NCI-H2107 (cell line): ENCODE measurements at regions not wholly inside any gene's neighbourhood (a gene's known extent, or its start where the extent isn't known, plus 50 kb on each side); places are given as distances from the start of the nearest gene placed in this dataset.

ENCODE experiments used
- DNase-seq: peaks from one replicate; lab custom pipeline; 2025; lab: John Stamatoyannopoulos, UW

- no peak for DNase-seq
Measured at GRCh38 chr3:182464513-182465145, 328.7 kb upstream of the ATP11B start.

DNA sequence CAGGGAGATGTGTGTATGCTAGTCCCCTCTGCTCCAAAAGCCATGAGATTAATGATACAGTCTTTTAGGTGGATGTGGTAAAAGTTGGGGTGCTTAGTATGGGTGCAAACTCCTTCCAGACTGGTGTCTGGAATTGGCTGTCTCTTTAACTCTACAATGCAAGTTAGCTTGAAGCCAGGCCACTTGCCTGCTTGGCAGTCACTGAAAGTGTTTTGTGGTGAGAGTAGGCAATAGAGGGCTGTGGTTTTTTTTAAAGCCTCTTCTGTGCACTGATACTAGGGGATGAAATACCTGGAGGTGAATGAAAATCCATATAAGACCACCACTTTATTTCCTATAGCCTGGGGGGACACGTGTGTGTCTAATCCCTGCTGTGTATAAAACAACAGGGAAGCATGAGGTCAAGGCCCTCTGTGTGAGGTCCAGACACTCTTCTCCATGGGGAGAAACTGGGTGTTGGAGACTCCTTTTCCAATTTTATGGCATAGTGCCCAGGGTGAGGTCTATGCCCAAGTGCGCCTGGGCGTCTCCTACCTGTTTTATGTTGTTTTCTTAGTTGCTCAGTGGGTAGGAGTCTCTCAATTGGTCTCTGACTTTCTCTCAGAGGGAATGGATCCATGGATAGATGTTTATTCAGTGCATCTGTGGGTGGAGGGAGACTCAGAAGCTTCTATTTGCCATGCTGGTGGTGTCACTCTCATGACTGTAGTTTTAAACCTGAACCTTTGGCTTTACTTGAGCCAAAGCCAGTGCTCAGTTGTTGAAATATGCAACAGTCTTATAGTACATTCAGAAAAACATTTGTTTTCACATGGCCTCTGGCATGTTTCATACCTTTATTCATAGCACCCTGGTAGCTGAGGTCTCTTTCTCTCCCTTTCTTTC lies 327.8 kb upstream of the ATP11B start:
- peak; percentile 57 for DNase-seq

DNA sequence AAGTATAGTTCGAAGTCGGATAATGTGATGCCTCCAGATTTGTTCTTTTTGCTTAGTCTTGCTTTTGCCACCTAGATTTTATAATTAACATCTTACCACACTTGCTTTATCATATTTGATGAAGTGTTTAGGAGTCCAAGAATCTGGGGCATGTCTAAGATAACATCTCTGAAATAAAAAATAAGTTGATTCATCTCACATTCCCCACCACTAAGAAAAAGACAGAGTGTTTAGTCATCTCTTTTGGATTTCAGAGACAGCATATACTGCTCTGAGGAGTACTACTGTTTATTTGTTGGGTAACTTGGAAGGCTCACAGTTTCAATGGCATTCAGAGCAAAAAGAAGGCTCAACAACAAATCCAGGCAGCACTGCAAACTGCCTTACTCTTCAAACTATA lies 324.2 kb upstream of the ATP11B start:
- DNase-seq = no peak

DNA sequence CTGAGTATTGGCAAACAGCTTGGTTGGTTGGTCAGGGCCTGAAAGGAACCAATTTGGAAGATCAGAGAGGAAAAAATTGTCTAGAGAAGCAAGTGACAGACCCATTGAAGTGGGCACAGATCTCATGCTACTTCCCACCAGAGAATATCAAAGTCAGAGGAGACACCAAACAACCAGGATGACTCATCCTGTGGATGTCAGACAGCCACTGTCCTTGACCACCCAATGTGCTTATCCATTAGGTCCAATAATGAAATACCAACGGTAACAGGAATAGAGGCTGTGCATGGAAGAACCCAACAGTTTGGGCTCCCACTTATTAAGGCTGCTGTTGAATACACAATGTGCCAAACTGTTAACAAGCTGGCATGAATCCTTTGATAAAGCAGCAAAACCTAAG lies 323.1 kb upstream of the ATP11B start:
- DNase-seq = no peak

GRCh38 chr3:182473191-182473710 lies 320.1 kb upstream of the ATP11B start:
- no peak for DNase-seq

DNA sequence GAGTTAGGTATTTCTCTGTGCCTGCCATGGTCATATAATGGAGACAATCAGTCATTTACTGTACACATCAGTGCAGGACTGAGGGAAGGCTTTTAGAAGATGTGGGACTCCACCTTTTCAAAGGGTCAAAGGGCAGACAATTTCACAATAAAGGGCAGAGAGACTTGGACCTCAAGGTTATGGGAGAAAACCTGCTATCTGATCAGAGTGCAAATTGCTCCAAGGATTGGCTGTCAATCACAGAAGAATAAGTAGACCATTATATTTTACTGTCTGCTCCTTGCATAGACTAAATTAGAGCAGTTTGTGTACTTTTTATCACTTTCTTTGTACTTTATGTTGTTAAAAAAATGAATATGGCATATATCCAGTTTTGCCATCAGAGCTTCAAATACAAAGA lies 314.9 kb upstream of the ATP11B start:
- DNase-seq = no peak

GRCh38 chr3:182479419-182480336 lies 313.6 kb upstream of the ATP11B start:
- DNase-seq = no peak

- DNase-seq = no peak
Measured at GRCh38 chr3:182482705-182483104, 310.6 kb upstream of the ATP11B start.

- peak; percentile 89 for DNase-seq
Measured at GRCh38 chr3:182484682-182485081, 308.6 kb upstream of the ATP11B start.

DNA sequence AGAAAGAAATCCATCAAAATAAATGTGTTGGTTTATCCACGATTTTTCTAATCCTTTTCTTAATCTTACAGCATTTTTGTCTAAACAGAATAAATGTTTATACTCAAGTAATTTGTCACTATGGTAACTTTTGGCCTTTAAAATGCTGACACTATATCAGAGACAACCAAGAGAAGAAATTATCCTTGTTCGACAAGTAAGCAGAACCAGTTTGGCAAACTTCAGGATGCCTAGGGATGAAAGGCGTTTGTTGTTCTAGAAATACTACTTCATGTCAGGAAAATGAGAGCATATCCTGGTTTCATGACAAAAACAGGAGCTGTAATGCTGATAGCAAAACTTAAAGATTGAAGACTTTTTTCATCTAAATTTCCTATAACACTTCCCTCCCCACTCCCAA lies 308.0 kb upstream of the ATP11B start:
- no peak for DNase-seq

DNA sequence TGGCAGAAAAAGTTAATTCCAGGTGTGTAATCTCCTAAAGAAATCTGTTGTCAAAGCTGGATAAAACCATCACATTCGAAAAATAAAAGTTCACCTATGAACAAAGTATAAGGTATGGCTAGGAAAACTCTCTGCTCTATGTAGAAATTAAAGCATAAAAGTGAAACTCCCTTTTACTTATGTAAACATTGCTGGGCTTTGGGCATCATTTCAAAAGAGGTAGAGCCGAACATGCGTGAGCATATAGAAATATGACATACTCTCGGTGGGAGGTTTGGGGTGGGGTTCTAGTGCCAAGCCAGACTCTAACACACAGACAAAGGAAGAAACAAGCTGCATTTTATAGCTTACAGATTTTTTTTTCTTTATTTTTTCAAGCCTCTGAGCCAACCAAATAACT lies 306.8 kb upstream of the ATP11B start:
- no peak for DNase-seq

DNA sequence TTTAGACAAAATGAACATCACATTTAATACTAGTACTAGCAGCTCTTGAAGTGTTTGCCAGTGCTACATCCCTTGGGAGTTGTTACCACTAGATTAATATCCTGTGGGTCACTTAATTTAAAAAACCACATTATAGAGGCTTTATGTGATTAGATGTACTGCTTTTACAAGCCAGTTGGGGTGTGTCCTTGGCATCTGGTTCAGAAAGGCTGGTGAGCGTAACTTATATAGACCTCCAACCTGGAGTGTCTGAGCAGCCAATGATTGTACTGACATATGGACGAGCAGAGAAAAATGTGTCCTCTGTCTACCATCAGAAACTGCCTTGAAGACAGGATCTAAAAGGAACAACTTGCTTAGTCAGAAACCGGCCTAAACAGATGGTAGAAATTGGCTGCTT lies 306.2 kb upstream of the ATP11B start:
- DNase-seq = peak; percentile 49

- no peak for DNase-seq
Measured at GRCh38 chr3:182487611-182488010, 305.7 kb upstream of the ATP11B start.

DNA sequence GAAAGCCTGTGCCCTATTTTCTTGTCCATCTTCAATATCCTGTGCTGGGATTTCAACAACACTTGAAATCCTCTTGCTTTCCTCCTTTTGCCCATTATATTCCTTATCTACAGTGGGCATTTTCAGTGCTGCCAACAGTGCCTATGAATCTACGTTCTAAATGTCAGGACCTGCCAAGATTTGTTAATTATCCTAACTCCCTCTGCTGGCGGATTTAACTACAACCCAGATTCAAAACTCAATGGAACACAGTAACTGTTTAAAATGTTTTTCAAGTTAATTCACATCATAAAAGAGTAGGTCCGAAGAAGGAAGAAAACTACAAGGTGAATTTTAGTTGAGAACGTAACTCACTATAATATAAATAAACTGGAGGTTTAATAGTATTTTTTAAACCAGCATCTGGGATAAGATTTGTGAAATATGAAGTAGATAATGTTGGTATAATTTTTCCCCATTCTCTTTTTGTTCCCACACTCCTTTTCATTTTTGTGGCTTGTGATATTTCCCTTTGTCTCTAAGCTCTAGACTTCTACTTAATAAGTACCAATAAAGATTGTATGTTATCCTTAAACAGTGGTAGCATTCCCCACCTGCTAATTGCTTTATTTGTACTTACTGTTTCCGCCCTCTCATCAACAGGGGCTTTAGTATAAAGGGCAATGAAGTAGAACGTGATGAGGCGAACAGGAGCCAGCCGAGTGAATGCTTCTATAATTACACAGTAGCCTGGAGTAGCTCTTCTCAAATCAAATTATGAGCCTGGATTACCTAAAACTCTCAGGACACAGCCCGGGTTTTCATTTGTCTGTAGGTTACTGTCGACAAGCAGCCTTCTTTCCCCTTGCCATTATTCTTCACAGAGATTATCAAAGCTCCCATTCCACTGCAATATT lies 302.5 kb upstream of the ATP11B start:
- DNase-seq = peak; percentile 92

GRCh38 chr3:182491577-182491976 lies 301.7 kb upstream of the ATP11B start:
- no peak for DNase-seq

DNA sequence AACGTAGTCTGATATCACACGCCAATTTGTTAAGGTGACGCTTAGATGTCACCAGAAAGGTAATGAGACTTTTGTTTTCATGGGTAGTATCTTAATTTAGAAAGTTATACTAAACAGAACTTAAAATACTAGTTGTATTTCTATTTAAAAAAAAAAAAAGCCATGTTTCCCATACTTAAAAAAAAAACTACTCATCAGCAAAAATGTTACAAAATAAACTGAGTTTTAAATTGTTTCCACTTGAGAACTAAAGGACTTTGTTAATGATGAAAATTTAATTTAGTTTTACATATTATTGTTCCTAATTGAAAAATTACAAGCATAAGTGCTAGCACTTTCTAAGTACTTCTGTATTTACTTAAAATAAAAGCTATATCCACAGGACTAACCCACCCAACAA lies 300.8 kb upstream of the ATP11B start:
- DNase-seq = no peak

GRCh38 chr3:182500289-182500688 lies 293.0 kb upstream of the ATP11B start:
- DNase-seq = no peak

- no peak for DNase-seq
Measured at GRCh38 chr3:182501856-182502255, 291.4 kb upstream of the ATP11B start.

GRCh38 chr3:182503401-182503800 lies 289.9 kb upstream of the ATP11B start:
- DNase-seq = no peak

DNA sequence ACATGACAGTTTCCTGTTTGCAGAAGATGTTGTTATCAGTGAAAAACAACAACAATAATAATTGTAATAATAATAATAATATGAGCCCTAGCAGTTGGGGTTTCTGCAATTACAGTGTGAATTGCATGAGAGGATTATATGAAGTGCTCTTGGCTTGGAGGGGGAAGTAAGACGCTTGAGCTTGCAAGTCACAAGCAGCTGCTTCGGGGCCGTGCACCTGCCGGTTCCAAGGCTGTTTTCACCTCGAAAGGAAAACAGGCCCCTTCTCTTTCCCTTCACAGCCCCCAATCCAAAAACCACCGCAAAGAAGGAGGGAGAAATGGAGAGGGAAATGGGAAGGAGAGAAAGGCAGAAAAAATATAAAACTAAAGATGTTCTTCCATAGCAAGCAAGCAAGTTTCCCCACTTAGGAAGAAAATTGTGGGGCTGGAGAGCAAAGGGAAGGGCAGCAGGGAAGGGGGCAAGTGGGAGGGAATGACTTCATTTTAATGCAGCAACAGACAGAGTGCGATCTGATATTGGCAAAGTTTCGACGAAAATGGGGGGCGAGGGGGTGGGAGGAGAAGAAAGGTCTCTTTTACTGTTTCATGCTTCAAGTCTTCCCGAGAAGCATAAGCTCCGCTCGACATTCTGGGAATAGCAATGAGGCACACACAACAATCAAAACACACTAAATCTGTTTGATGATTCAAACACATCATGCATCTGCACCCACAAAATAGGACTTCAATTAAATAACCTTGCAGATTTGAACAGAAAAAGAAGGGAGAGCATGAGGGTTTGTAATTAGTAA lies 284.2 kb upstream of the ATP11B start:
- DNase-seq = peak; percentile 88
